ENCODE measurements at regions not wholly inside any gene's neighbourhood (a gene's known extent, or its start where the extent isn't known, plus 50 kb on each side); places are given as distances from the start of the nearest gene placed in this dataset.

GRCh38 chr3:194979173-194979572 is 291.8 kb downstream of the XXYLT1 start:
- H3K4me3 ChIP-seq (ENCODE audit: insufficient read depth, low read depth, low read length), result no peak overlapping the region
- no peak overlapping the region for H4K8ac ChIP-seq (ENCODE audit: low read depth in 2 of 2, low read length in 2 of 2)
- no peak overlapping the region for H2BK15ac ChIP-seq (ENCODE audit: low read depth, low read length)
- H3K23ac ChIP-seq (ENCODE audit: low read depth, low read length), result no peak overlapping the region
- H2AFZ ChIP-seq (replicated peaks; ENCODE audit: low read length, poor library complexity), result no peak overlapping the region
- intact Hi-C loops (cut with micrococcal nuclease) (no loop called here), in situ Hi-C loops (cut with MboI; ENCODE audit: low sequenced_read_pairs) (no loop called here), dilution Hi-C loops (cut with HindIII; ENCODE audit: low sequenced_read_pairs, unreplicated experiment) (no loop called here)
- H3K4me2 ChIP-seq (ENCODE audit: low read depth, low read length), result no peak overlapping the region
- H2AK5ac ChIP-seq (ENCODE audit: low read depth, low read length), result no peak overlapping the region
- ATAC-seq (ENCODE audit: low read depth), result no peak
- no peak overlapping the region for H3K18ac ChIP-seq (ENCODE audit: low read depth, low read length)
- no peak overlapping the region for H3K27ac ChIP-seq (ENCODE audit: insufficient read depth, low read length)
- no peaks in the 10 kb centered on the region for H3K79me1 ChIP-seq (ENCODE audit: low read depth in 1 of 2, low read length in 2 of 2)
- ChIA-PET POLR2A (ENCODE audit: unreplicated experiment) (no interaction called here), CTCF (interaction anchor here (1.2 kb wide), 1 partner anchor 297 kb away, joined by 3 read pairs; no protein-coding TSS in a partner anchor)
- H4K5ac ChIP-seq (ENCODE audit: low read depth, low read length), result no peak overlapping the region
- no TSS peak for BruUV-seq (replicated peaks)
- WGBS, 2 experiments (ENCODE audit: extremely low coverage in 2 of 2, insufficient read length in 1 of 2), result 76% methylated on average over 4 of the region's 6 CpGs; no CpG with 5 or more reads in 1 of the 2 experiments
- no peak overlapping the region for H3K9ac ChIP-seq (ENCODE audit: low read depth, low read length)
- no peaks in the 10 kb centered on the region for H3K4me1 ChIP-seq (ENCODE audit: control insufficient read depth, insufficient read depth, low read length)
- TF ChIP-seq RFX5 (IDR thresholded peaks at IDR 0.05; ENCODE audit: low read depth, low read length) (no peak), NFE2L2 (IDR thresholded peaks at IDR 0.05; ENCODE audit: low read depth, low read length) (no peak), FOS (IDR thresholded peaks at IDR 0.05; ENCODE audit: low read depth, low read length) (no peak), USF2 (IDR thresholded peaks at IDR 0.05; ENCODE audit: low read depth, low read length) (no peak), SMC3 (IDR thresholded peaks at IDR 0.05; ENCODE audit: low read depth, low read length) (no peak), RAD21 (IDR thresholded peaks at IDR 0.05; ENCODE audit: low read length) (no peak), RCOR1 (IDR thresholded peaks at IDR 0.05; ENCODE audit: insufficient replicate concordance, low read length) (no peak), MAFK (IDR thresholded peaks at IDR 0.05; ENCODE audit: low read depth, low read length) (no peak), CHD1 (IDR thresholded peaks at IDR 0.05; ENCODE audit: low read depth, low read length) (no peak), MXI1 (IDR thresholded peaks at IDR 0.05; ENCODE audit: borderline replicate concordance, low read depth, low read length) (no peak), CEBPB (IDR thresholded peaks at IDR 0.05; ENCODE audit: low read depth, low read length) (no peak), MAZ (IDR thresholded peaks at IDR 0.05; ENCODE audit: borderline replicate concordance, low read depth, low read length) (no peak), POLR2A (IDR thresholded peaks at IDR 0.05; ENCODE audit: low read depth, low read length) (no peak), BHLHE40 (IDR thresholded peaks at IDR 0.05; ENCODE audit: low read depth, low read length) (no peak)
- TF ChIP-seq, protein P1, sequence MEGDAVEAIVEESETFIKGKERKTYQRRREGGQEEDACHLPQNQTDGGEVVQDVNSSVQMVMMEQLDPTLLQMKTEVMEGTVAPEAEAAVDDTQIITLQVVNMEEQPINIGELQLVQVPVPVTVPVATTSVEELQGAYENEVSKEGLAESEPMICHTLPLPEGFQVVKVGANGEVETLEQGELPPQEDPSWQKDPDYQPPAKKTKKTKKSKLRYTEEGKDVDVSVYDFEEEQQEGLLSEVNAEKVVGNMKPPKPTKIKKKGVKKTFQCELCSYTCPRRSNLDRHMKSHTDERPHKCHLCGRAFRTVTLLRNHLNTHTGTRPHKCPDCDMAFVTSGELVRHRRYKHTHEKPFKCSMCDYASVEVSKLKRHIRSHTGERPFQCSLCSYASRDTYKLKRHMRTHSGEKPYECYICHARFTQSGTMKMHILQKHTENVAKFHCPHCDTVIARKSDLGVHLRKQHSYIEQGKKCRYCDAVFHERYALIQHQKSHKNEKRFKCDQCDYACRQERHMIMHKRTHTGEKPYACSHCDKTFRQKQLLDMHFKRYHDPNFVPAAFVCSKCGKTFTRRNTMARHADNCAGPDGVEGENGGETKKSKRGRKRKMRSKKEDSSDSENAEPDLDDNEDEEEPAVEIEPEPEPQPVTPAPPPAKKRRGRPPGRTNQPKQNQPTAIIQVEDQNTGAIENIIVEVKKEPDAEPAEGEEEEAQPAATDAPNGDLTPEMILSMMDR (conservative IDR thresholded peaks at IDR 0.05; ENCODE audit: low read depth, low read length), result no peak
- TF ChIP-seq, protein P2, sequence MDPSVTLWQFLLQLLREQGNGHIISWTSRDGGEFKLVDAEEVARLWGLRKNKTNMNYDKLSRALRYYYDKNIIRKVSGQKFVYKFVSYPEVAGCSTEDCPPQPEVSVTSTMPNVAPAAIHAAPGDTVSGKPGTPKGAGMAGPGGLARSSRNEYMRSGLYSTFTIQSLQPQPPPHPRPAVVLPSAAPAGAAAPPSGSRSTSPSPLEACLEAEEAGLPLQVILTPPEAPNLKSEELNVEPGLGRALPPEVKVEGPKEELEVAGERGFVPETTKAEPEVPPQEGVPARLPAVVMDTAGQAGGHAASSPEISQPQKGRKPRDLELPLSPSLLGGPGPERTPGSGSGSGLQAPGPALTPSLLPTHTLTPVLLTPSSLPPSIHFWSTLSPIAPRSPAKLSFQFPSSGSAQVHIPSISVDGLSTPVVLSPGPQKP (IDR thresholded peaks at IDR 0.05; ENCODE audit: borderline replicate concordance, low read depth, low read length), result no peak
- no peak overlapping the region for H2BK20ac ChIP-seq (ENCODE audit: low read depth, low read length)
- H3K36me3 ChIP-seq (ENCODE audit: control insufficient read depth, insufficient read depth, low read length), result no peaks in the 10 kb centered on the region
- no peaks in the 10 kb centered on the region for H4K20me1 ChIP-seq (ENCODE audit: insufficient read depth, low read length)
- no peak overlapping the region for H3K56ac ChIP-seq (ENCODE audit: extremely low read depth, insufficient read depth, low read length)
- H4K91ac ChIP-seq (ENCODE audit: insufficient read depth, low read depth, low read length), result no peak overlapping the region
- H2AK9ac ChIP-seq (replicated peaks; ENCODE audit: low read depth, low read length, poor library complexity), result no peak overlapping the region
- H2BK120ac ChIP-seq (ENCODE audit: low read depth, low read length), result no peak overlapping the region
- H3K4ac ChIP-seq (ENCODE audit: low read depth, low read length), result no peak overlapping the region
- H3K14ac ChIP-seq (replicated peaks; ENCODE audit: low read depth, low read length), result no peak overlapping the region
- peaks cover 17% of the 10 kb centered on the region for H3K27me3 ChIP-seq (ENCODE audit: control insufficient read depth, insufficient read depth, low read length)
- no peak for DNase-seq
- no peak overlapping the region for H2BK5ac ChIP-seq (ENCODE audit: low read depth, low read length, poor library complexity, severe bottlenecking)
- H3K9me3 ChIP-seq (ENCODE audit: control insufficient read depth, insufficient read depth, low read length), result peaks cover 3% of the 10 kb centered on the region; the same call in 1 of the 2 replicates
- no peaks in the 10 kb centered on the region for H3K9me1 ChIP-seq (ENCODE audit: insufficient read depth, low read length)

Data from IMR-90 (cell line).